ENCODE measurements at regions not wholly inside any gene's neighbourhood (a gene's known extent, or its start where the extent isn't known, plus 50 kb on each side); places are given as distances from the start of the nearest gene placed in this dataset.

DNA sequence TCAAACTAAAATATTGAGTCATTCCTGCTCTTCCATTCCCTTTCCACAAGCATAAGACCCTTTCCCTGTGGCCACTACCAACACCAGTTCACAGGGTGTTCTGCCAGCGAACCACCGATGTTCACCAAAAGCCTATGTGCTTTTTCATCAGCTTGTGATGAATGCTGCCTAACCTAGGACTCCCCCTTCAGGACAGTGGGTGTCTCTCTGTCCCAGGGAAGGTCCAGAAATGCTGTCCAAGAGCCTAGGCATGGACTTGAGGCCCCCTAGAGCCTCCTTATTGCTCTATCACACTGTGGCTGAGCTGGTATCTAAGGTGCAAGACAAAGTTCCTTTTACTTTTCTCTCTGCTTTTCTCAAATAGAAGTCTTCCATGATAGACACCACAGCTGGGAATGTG lies 1015.6 kb downstream of the PCDH19 start:
- TF ChIP-seq POLR2AphosphoS5 (IDR thresholded peaks at IDR 0.05; ENCODE audit: borderline replicate concordance, low read depth, low read length) (no peak), FOXP2 (optimal IDR thresholded peaks at IDR 0.05; ENCODE audit: control extremely low read depth, extremely low read length, insufficient read depth) (no peak)
